ENCODE measurements at regions not wholly inside any gene's neighbourhood (a gene's known extent, or its start where the extent isn't known, plus 50 kb on each side); places are given as distances from the start of the nearest gene placed in this dataset.

- no peaks in the 10 kb centered on the region for H3K9me3 ChIP-seq (ENCODE audit: control insufficient read depth in 2 of 3, insufficient read depth in 1 of 3, low read length in 3 of 3)
- TF ChIP-seq CTCF (IDR thresholded peaks at IDR 0.05; ENCODE audit: borderline replicate concordance, extremely low read depth, insufficient read depth), result no peak
- peaks cover 0 to 8% (median 3%) of the 10 kb centered on the region in 3 donors for H3K4me1 ChIP-seq (ENCODE audit: control insufficient read depth in 2 of 3, insufficient read depth in 2 of 3, low read depth in 1 of 3, low read length in 3 of 3)
- H3K27me3 ChIP-seq (ENCODE audit: control insufficient read depth, insufficient read depth, low read length), result no peaks in the 10 kb centered on the region
- DNase-seq (peak; percentile 45 to 91 (median 62)), FAIRE-seq (no peak)
- H3K4me3 ChIP-seq (ENCODE audit: low read length in 3 of 3), result no peak overlapping the region
- H3K9ac ChIP-seq (ENCODE audit: low read length in 3 of 3), result no peak overlapping the region
- no peaks in the 10 kb centered on the region for H3K36me3 ChIP-seq (ENCODE audit: control insufficient read depth in 2 of 3, insufficient read depth in 3 of 3, low read length in 3 of 3)
- peak overlapping the region in 1 of 2 donors; percentile 52 for H3K27ac ChIP-seq (ENCODE audit: low read depth in 2 of 2, low read length in 2 of 2)
- intact Hi-C loops (cut with DNase I), result no loop called here
Observed at GRCh38 chr9:84170521-84171141, 169.9 kb downstream of the SLC28A3 start.

- DNase-seq, result no peak
- no peak overlapping the region for H3K27ac ChIP-seq (ENCODE audit: low read depth in 2 of 2, low read length in 2 of 2)
- no peak for TF ChIP-seq CTCF (IDR thresholded peaks at IDR 0.05; ENCODE audit: borderline replicate concordance, extremely low read depth, insufficient read depth)
- no peak for FAIRE-seq
- H3K9ac ChIP-seq (ENCODE audit: low read length in 3 of 3), result no peak overlapping the region
- H3K4me3 ChIP-seq (ENCODE audit: low read length in 3 of 3), result no peak overlapping the region
- no peaks in the 10 kb centered on the region for H3K9me3 ChIP-seq (ENCODE audit: control insufficient read depth in 2 of 3, insufficient read depth in 1 of 3, low read length in 3 of 3)
- H3K36me3 ChIP-seq (ENCODE audit: control insufficient read depth in 2 of 3, insufficient read depth in 3 of 3, low read length in 3 of 3), result no peaks in the 10 kb centered on the region
- peaks cover 0 to 8% (median 3%) of the 10 kb centered on the region in 3 donors for H3K4me1 ChIP-seq (ENCODE audit: control insufficient read depth in 2 of 3, insufficient read depth in 2 of 3, low read depth in 1 of 3, low read length in 3 of 3)
- no peaks in the 10 kb centered on the region for H3K27me3 ChIP-seq (ENCODE audit: control insufficient read depth, insufficient read depth, low read length)
- intact Hi-C loops (cut with DNase I), result no loop called here
Observed at GRCh38 chr9:84173961-84174360, 166.6 kb downstream of the SLC28A3 start.

- peaks cover 0 to 8% (median 3%) of the 10 kb centered on the region in 3 donors for H3K4me1 ChIP-seq (ENCODE audit: control insufficient read depth in 2 of 3, insufficient read depth in 2 of 3, low read depth in 1 of 3, low read length in 3 of 3)
- H3K4me3 ChIP-seq (ENCODE audit: low read length in 3 of 3), result no peak overlapping the region
- no peak overlapping the region for H3K9ac ChIP-seq (ENCODE audit: low read length in 3 of 3)
- no peak for FAIRE-seq
- no peak overlapping the region for H3K27ac ChIP-seq (ENCODE audit: low read depth in 2 of 2, low read length in 2 of 2)
- intact Hi-C loops (cut with DNase I), result no loop called here
- H3K36me3 ChIP-seq (ENCODE audit: control insufficient read depth in 2 of 3, insufficient read depth in 3 of 3, low read length in 3 of 3), result no peaks in the 10 kb centered on the region
- no peaks in the 10 kb centered on the region for H3K27me3 ChIP-seq (ENCODE audit: control insufficient read depth, insufficient read depth, low read length)
- no peaks in the 10 kb centered on the region for H3K9me3 ChIP-seq (ENCODE audit: control insufficient read depth in 2 of 3, insufficient read depth in 1 of 3, low read length in 3 of 3)
- no peak for DNase-seq
- no peak for TF ChIP-seq CTCF (IDR thresholded peaks at IDR 0.05; ENCODE audit: borderline replicate concordance, extremely low read depth, insufficient read depth)
Observed at GRCh38 chr9:84174486-84174885, 166.1 kb downstream of the SLC28A3 start.

- no peak overlapping the region for H3K27ac ChIP-seq (ENCODE audit: low read depth in 2 of 2, low read length in 2 of 2)
- DNase-seq, result no peak
- intact Hi-C loops (cut with DNase I), result no loop called here
- H3K4me1 ChIP-seq (ENCODE audit: control insufficient read depth in 2 of 3, insufficient read depth in 2 of 3, low read depth in 1 of 3, low read length in 3 of 3), result peaks cover 4 to 13% (median 12%) of the 10 kb centered on the region in 3 donors
- TF ChIP-seq CTCF (IDR thresholded peaks at IDR 0.05; ENCODE audit: borderline replicate concordance, extremely low read depth, insufficient read depth), result no peak
- H3K27me3 ChIP-seq (ENCODE audit: control insufficient read depth, insufficient read depth, low read length), result no peaks in the 10 kb centered on the region
- no peaks in the 10 kb centered on the region for H3K36me3 ChIP-seq (ENCODE audit: control insufficient read depth in 2 of 3, insufficient read depth in 3 of 3, low read length in 3 of 3)
- H3K4me3 ChIP-seq (ENCODE audit: low read length in 3 of 3), result no peak overlapping the region
- H3K9ac ChIP-seq (ENCODE audit: low read length in 3 of 3), result no peak overlapping the region
- H3K9me3 ChIP-seq (ENCODE audit: control insufficient read depth in 2 of 3, insufficient read depth in 1 of 3, low read length in 3 of 3), result no peaks in the 10 kb centered on the region
- FAIRE-seq, result no peak
Observed at GRCh38 chr9:84177407-84177806, 163.2 kb downstream of the SLC28A3 start.

Data from kidney (tissue), 13 donors.